ENCODE measurements at regions not wholly inside any gene's neighbourhood (a gene's known extent, or its start where the extent isn't known, plus 50 kb on each side); places are given as distances from the start of the nearest gene placed in this dataset.

- TF ChIP-seq RAD21 (IDR thresholded peaks at IDR 0.05) (no peak), CTCF (IDR thresholded peaks at IDR 0.05; ENCODE audit: low read depth, low read length, missing input control) (no peak), SP1 (IDR thresholded peaks at IDR 0.05) (no peak), MAX (IDR thresholded peaks at IDR 0.05) (no peak), REST (IDR thresholded peaks at IDR 0.05) (no peak), GABPA (IDR thresholded peaks at IDR 0.05 in 1 of 2, conservative IDR thresholded peaks at IDR 0.05 in 1 of 2) (no peak)
Measured at GRCh38 chr2:45331410-45331786, 279.7 kb downstream of the SRBD1 start.
